ENCODE measurements at regions not wholly inside any gene's neighbourhood (a gene's known extent, or its start where the extent isn't known, plus 50 kb on each side); places are given as distances from the start of the nearest gene placed in this dataset.

GRCh38 chr7:38330861-38331621, 57.6 kb upstream of the TARP start:
- TF ChIP-seq CTCF (IDR thresholded peaks at IDR 0.05; ENCODE audit: control extremely low read depth in 1 of 3, insufficient read depth in 1 of 3, low read depth in 1 of 3, low read length in 3 of 3), result peak; percentile 76 to 91 (median 89)
- TF ChIP-seq GABPA (IDR thresholded peaks at IDR 0.05; ENCODE audit: borderline replicate concordance, insufficient read depth, low read length), result no peak

All from H1 (cell line).